ENCODE measurements at regions not wholly inside any gene's neighbourhood (a gene's known extent, or its start where the extent isn't known, plus 50 kb on each side); places are given as distances from the start of the nearest gene placed in this dataset.

DNA sequence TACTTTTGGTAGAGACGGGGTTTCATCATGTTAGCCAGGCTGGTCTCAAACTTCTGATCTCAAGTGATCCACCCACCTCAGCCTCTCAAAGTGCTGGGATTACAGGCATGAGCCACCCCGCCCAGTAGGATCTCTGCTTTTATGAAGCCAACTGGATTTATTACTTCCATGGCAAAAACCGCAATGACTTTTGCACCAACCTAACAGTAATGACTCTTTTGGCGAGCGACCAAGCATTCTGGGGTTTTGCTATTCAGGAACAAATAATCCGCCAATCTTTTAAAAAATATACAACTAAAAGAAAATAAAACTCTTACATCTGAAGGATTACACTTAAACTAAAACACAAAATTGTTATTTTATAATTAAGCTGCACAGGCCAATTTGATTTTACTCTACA lies 260.6 kb downstream of the ZEB2 start:
- Histone ChIP-seq H3K27ac (ENCODE audit: low read depth, low read length) (no peak overlapping the region), H3K36me3 (ENCODE audit: low read length) (peaks cover 26% of the 10 kb centered on the region), H3K4me2 (ENCODE audit: low read depth, low read length, poor library complexity, severe bottlenecking) (no peak overlapping the region), H3K9ac (ENCODE audit: low read length) (no peak overlapping the region), H3K27me3 (ENCODE audit: low read length) (no peaks in the 10 kb centered on the region), H3K9me3 (ENCODE audit: insufficient read depth, low read length) (peaks cover 33% of the 10 kb centered on the region; the same call in 1 of the 2 replicates), H3K9me2 (replicated peaks; ENCODE audit: insufficient read depth, low read length) (no peaks in the 10 kb centered on the region), H3K79me2 (ENCODE audit: insufficient read depth, low read length) (peaks cover 20% of the 10 kb centered on the region), H4K20me1 (ENCODE audit: low read depth, low read length) (no peaks in the 10 kb centered on the region), H3K4me3 (ENCODE audit: insufficient read depth, low read length, poor library complexity, severe bottlenecking) (no peak overlapping the region), H2AFZ (ENCODE audit: low read depth, low read length, severe bottlenecking) (no peak overlapping the region), H3F3A (ENCODE audit: insufficient read depth) (peaks cover 15% of the 10 kb centered on the region; the same call in 1 of the 2 replicates)
- TF ChIP-seq, protein P1, sequence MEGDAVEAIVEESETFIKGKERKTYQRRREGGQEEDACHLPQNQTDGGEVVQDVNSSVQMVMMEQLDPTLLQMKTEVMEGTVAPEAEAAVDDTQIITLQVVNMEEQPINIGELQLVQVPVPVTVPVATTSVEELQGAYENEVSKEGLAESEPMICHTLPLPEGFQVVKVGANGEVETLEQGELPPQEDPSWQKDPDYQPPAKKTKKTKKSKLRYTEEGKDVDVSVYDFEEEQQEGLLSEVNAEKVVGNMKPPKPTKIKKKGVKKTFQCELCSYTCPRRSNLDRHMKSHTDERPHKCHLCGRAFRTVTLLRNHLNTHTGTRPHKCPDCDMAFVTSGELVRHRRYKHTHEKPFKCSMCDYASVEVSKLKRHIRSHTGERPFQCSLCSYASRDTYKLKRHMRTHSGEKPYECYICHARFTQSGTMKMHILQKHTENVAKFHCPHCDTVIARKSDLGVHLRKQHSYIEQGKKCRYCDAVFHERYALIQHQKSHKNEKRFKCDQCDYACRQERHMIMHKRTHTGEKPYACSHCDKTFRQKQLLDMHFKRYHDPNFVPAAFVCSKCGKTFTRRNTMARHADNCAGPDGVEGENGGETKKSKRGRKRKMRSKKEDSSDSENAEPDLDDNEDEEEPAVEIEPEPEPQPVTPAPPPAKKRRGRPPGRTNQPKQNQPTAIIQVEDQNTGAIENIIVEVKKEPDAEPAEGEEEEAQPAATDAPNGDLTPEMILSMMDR (IDR thresholded peaks at IDR 0.05; ENCODE audit: insufficient read depth, low read length, poor library complexity, severe bottlenecking): no peak
- TF ChIP-seq EZH2phosphoT487 (conservative IDR thresholded peaks at IDR 0.05; ENCODE audit: low read length): no peak

DNA sequence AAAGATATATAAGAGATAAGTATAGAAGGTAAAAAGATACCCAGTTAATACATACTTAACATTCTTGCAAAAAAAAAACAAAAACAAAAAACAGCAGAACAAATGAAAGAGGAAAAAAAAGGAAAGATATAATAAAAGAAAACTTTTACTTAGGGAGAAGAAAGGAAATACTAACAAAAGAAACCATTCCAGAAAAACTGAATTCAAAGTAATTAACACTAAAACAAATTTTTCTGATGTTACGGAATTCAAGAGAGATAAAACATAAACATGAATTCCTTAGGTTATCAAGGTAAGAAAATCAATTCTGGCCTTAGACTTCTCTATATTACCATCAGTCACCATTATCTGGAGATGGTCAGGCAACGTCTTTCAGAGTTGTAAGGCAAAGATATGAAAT lies 261.8 kb downstream of the ZEB2 start:
- H3K9me2 ChIP-seq (replicated peaks; ENCODE audit: insufficient read depth, low read length): no peaks in the 10 kb centered on the region
- peaks cover 10% of the 10 kb centered on the region; the same call in 1 of the 2 replicates for H3F3A ChIP-seq (ENCODE audit: insufficient read depth)
- H3K4me2 ChIP-seq (ENCODE audit: low read depth, low read length, poor library complexity, severe bottlenecking): no peak overlapping the region
- H3K9me3 ChIP-seq (ENCODE audit: insufficient read depth, low read length): peaks cover 41% of the 10 kb centered on the region; the same call in 1 of the 2 replicates
- H4K20me1 ChIP-seq (ENCODE audit: low read depth, low read length): no peaks in the 10 kb centered on the region
- no peak overlapping the region for H3K4me3 ChIP-seq (ENCODE audit: insufficient read depth, low read length, poor library complexity, severe bottlenecking)
- peaks cover 26% of the 10 kb centered on the region for H3K36me3 ChIP-seq (ENCODE audit: low read length)
- no peaks in the 10 kb centered on the region for H3K27me3 ChIP-seq (ENCODE audit: low read length)
- no peak overlapping the region for H2AFZ ChIP-seq (ENCODE audit: low read depth, low read length, severe bottlenecking)
- no peak for TF ChIP-seq EZH2phosphoT487 (conservative IDR thresholded peaks at IDR 0.05; ENCODE audit: low read length)
- TF ChIP-seq, protein P1 (IDR thresholded peaks at IDR 0.05; ENCODE audit: insufficient read depth, low read length, poor library complexity, severe bottlenecking): no peak
- H3K27ac ChIP-seq (ENCODE audit: low read depth, low read length): no peak overlapping the region
- H3K79me2 ChIP-seq (ENCODE audit: insufficient read depth, low read length): peaks cover 20% of the 10 kb centered on the region
- no peak overlapping the region for H3K9ac ChIP-seq (ENCODE audit: low read length)

DNA sequence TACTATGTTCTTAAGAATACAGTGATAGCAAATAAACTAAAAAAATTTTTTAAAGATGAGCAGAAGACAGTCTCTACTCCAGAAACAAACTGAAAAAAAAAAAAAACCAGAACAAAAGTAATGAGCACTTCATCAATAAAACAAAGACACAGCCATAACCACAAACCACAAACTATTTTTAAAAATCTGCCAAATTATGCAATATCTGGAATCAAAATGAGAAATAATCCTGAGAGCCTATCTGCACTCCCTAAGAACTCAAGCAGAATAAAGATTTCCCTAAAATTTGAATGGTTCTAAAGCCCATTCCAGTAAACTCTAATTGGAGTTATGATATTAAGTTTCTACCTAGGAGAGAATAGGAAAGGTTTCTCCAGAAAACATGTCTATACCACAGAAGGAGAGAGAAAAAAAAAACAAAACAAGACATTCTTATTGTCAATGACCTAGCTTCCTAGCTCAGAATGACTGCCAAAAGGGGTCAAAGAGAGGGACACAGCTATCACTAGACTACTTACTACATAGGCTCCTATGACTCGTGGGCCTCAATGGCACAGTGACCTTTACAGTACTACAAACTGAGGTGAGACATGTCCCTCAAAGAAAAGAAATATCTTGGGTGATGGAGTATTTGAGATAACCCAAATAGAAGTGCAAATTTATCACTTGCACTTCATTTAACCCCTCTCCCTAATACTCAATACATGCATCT lies 262.8 kb downstream of the ZEB2 start:
- Histone ChIP-seq H3F3A (ENCODE audit: insufficient read depth) (peaks cover 16% of the 10 kb centered on the region), H4K20me1 (ENCODE audit: low read depth, low read length) (no peaks in the 10 kb centered on the region), H3K9me2 (replicated peaks; ENCODE audit: insufficient read depth, low read length) (no peaks in the 10 kb centered on the region), H3K36me3 (ENCODE audit: low read length) (peaks cover 30% of the 10 kb centered on the region), H3K79me2 (ENCODE audit: insufficient read depth, low read length) (peaks cover 26% of the 10 kb centered on the region), H2AFZ (ENCODE audit: low read depth, low read length, severe bottlenecking) (no peak overlapping the region), H3K27me3 (ENCODE audit: low read length) (no peaks in the 10 kb centered on the region), H3K9ac (ENCODE audit: low read length) (no peak overlapping the region), H3K9me3 (ENCODE audit: insufficient read depth, low read length) (peaks cover 49% of the 10 kb centered on the region; the same call in 1 of the 2 replicates), H3K4me2 (ENCODE audit: low read depth, low read length, poor library complexity, severe bottlenecking) (no peak overlapping the region), H3K27ac (ENCODE audit: low read depth, low read length) (no peak overlapping the region), H3K4me3 (ENCODE audit: insufficient read depth, low read length, poor library complexity, severe bottlenecking) (no peak overlapping the region)
- TF ChIP-seq EZH2phosphoT487 (conservative IDR thresholded peaks at IDR 0.05; ENCODE audit: low read length): no peak
- TF ChIP-seq, protein P1 (IDR thresholded peaks at IDR 0.05; ENCODE audit: insufficient read depth, low read length, poor library complexity, severe bottlenecking): no peak

Measured in SU-DHL-6 (cell line).